ENCODE measurements at regions not wholly inside any gene's neighbourhood (a gene's known extent, or its start where the extent isn't known, plus 50 kb on each side); places are given as distances from the start of the nearest gene placed in this dataset.

GRCh38 chr5:62112689-62113228, 193.2 kb upstream of the KIF2A start:
- DNase-seq (ENCODE audit: low spot score): no peak

DNA sequence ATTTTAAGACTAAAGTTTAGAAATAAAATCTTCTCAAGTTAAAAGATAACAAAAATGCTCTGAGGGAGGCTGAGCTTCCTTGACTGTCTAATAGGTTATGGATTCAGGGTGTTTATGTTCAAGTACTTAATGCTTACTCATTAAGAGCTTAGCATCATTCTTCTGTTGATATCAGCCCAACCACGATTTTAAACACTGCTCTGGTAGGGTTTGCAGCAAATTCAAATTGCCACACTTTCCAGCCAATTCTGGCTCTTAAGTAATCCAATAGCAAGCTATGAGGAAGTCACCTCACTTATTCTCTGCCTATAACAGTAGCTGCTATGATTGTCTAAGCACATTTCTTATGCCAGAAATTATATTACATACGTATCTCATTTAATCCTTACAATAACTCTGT, 191.0 kb upstream of the KIF2A start:
- DNase-seq (ENCODE audit: low spot score): no peak

GRCh38 chr5:62124266-62124665, 181.7 kb upstream of the KIF2A start:
- no peak for DNase-seq (ENCODE audit: low spot score)

GRCh38 chr5:62126090-62126489, 179.9 kb upstream of the KIF2A start:
- DNase-seq (ENCODE audit: low spot score): no peak

- no peak for DNase-seq (ENCODE audit: low spot score)
Observed at GRCh38 chr5:62127098-62127736, 178.8 kb upstream of the KIF2A start.

DNA sequence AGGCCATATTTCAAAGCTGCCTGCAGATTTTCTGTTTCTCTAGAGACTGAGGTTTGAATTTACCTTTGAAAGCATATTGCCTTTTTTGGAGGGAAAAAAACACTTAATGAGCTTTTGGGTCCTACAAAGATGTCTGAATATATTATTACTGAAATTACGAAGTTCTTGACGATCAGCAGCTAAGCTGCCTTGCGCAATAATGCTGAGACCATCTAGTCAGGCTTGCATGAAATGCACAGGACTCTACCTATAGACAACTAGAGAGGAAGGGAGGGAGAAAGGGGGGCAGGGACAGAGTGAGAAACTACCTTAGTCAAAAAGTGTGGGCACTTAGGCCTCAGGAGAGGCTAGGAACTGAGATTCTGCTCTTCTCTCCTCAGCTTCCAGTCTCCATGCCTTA, 175.9 kb upstream of the KIF2A start:
- DNase-seq (ENCODE audit: low spot score): no peak

DNA sequence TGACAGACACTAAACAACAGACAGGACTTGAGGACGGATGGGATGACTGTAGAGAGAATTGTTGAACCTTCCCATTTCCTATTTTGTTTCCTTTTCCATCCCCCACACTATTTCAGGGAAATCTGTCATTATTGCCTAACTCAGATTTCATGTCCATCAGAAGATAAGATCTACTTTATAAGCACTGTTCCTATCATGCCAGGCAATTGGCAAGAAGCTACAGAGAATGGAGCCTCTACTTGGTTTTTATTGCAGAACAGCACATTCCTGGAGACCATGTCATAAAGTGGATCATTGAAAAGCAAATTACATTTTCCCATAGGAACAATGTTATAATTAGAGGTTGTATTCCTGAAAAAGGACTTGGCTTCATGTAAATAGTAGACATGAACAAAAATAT, 173.7 kb upstream of the KIF2A start:
- peak; percentile 13 for DNase-seq (ENCODE audit: low spot score)

DNA sequence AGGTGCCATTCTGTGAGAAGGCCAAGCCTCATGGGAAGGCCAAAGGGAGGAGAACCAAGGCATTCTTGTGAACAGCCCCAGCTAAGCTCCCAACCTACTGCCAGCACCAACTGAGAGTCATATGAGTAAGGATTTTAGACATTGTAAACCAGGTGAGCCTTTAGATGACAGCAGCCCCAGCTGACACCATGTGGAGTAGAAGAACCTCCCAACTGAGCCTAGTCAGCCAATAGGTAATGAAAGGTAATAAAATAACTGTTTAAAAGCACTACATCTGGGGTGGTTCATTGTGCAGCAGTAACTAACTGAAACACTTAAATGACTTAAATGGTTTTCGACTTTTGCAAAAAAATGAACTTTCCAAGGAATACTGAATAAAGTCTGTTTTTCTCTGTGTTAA, 172.6 kb upstream of the KIF2A start:
- no peak for DNase-seq (ENCODE audit: low spot score)

DNA sequence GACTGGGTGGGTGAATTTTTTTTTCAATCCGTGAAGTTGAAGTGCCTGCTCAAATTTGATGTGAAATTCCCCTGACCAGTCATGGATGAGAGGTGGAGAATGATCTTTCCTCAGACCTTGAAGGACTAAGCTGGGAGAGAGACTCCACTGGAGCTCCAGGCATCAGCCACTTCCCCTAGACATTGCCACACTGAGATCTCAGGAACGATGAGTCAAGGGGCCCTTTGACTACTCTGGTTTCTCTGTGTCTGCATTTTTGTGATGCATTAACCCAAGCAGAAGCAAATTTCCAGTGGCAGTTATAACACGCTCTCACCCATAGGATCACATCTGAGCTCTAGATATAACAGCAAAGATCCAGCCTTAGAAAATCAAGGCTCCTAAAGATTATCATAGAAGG, 171.2 kb upstream of the KIF2A start:
- no peak for DNase-seq (ENCODE audit: low spot score)

DNA sequence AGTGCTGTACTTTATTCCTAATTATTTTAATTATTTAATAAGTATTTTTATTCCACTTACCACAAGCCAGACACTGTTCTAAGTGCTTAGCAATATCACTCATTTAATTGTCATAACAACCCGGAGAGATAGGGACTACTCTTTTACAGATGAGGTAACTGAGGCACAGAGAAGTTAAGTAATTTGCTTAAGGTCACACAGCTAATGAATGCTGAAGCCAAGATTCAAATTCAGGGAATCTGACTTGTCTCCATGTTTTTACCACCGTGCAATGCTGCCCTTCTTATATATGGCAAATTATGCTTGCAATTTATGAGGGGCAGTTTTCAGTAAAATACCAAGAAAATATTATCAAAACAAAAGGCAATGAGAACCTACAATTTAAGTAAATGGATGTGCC, 168.4 kb upstream of the KIF2A start:
- DNase-seq (ENCODE audit: low spot score): no peak

DNA sequence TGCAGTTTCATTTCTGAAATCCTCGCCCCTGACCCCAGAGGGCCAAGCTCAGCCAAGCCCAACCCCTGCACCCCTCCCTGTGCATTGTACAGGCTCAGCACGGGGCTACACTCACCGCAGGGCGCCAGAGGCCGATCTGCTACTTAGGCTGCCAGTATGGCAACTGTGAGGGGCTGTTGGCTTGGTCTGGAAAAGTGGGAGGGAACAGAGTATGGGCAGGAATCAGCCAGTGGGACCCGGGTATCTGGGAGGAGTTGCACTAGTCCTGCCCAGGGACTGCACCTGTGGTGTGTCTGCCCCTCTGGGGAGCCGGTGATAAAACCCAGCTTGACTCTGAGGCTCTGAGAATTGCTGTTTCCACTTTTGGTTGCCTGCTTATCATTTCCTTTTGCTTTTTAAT, 167.4 kb upstream of the KIF2A start:
- no peak for DNase-seq (ENCODE audit: low spot score)

- DNase-seq (ENCODE audit: low spot score): no peak
Observed at GRCh38 chr5:62139741-62140140, 166.3 kb upstream of the KIF2A start.

GRCh38 chr5:62142351-62142750, 163.7 kb upstream of the KIF2A start:
- no peak for DNase-seq (ENCODE audit: low spot score)

- DNase-seq (ENCODE audit: low spot score): no peak
Observed at GRCh38 chr5:62143268-62144229, 162.5 kb upstream of the KIF2A start.

DNA sequence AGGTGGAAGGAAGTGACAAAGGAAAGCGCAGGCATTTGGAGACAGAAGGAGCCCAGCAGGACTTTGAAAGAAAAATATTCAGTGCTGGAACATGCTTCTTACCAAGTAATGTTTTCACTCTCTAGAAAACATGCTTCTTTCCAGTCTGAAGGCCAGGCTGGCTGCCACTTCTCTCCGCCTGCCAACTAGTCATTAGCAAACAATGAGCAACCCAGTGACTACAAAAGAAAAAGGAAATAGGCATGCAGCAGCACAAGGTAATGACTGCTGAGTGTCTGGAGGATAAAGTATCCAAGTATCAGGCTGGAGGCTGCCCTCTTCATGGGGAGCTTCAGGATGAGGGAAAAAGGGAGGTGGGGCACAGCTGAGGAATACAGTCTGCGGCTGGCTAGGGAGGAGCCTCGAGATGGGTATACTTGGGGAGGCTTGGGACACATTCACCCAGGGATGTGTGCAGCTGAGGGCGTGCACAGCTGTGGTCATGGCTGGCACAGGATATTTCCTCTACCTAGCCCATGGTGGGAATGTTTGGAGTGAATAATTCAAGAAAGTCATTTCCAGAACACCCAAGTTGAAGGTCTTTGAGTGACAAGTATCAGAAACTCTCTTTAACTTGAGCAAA, 161.5 kb upstream of the KIF2A start:
- DNase-seq (ENCODE audit: low spot score): no peak

GRCh38 chr5:62149879-62150278, 156.1 kb upstream of the KIF2A start:
- no peak for DNase-seq (ENCODE audit: low spot score)

DNA sequence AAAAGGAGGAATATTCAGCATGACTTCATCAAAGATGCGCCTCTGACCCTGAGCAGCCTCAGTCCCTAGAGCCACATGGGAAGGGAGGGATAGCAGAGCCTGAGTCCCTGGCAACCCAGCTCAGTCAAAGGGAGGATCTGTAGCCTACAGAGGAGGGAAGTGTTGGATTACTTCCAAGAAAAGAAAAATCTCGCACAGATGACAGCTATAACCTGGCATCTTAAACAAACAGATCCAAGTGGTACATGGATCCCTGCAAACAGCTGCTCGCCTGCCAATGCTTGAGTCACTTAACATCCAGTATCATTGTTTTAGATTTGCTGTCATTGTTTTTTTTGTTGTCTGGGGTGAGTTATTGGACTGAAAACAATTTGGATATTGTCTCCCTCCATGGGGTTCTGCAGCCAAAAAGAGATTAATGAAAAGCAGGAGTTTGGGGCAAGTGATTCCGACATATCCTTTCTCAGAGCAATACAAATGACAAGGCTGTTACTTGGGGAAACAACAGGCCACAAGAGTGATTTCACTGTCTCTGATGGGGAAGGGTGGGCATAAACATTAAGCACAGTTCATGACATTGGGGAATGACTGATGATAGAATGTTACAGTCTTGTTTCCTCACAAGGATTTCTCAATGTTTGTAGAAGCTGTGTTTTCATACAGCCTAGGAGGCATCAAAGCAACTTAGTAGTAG, 153.5 kb upstream of the KIF2A start:
- no peak for DNase-seq (ENCODE audit: low spot score)

DNA sequence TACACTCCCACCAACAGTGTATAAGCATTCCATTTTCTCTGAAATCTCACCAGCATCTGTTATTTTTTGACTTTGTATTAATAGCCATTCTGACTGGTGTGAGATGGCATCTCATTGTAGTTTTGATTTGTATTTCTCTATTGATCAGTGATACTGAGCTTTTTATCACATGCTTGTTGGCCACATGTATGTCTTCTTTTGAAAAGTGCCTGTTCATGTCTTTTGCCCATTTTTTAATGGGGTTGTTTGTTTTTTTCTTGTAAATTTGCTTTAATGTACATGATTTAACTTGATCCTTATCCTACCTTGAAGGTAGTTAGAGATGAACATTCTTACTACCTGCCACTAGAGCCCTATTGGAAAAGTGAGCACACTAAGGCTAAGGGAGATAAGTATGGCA, 151.2 kb upstream of the KIF2A start:
- DNase-seq (ENCODE audit: low spot score): no peak

GRCh38 chr5:62155988-62156387, 150.0 kb upstream of the KIF2A start:
- DNase-seq (ENCODE audit: low spot score): no peak

DNA sequence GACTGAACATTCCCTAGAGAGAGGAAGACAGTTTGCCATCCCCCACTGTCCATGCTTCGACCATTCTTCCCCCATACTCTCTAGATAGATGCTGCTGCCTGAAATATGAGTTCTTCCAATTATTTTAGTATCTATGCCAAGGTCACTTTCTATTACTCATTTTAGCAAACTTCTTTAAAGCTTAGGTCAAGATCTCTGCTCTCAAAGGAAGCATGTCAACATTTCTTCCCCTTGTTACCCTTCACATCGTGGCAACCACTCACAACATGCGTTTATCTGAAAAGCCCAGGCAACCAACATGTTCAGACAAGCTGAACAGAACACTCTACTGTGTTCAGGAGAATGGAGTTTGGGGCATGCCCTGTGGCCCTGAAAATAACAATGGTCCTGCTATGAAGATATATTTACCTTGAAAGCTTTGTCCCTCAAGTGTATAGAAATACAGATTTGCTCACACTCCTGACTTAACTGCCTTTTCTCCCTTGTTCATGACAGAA, 138.4 kb upstream of the KIF2A start:
- DNase-seq (ENCODE audit: low spot score): no peak

- DNase-seq (ENCODE audit: low spot score): no peak
Observed at GRCh38 chr5:62168506-62169281, 137.3 kb upstream of the KIF2A start.
